ENCODE measurements at regions not wholly inside any gene's neighbourhood (a gene's known extent, or its start where the extent isn't known, plus 50 kb on each side); places are given as distances from the start of the nearest gene placed in this dataset.

- TF ChIP-seq CTCF (conservative IDR thresholded peaks at IDR 0.05; ENCODE audit: low read depth in 2 of 2) (no peak), NANOG (IDR thresholded peaks at IDR 0.05; ENCODE audit: borderline replicate concordance) (no peak), STAT1 (IDR thresholded peaks at IDR 0.05; ENCODE audit: unreplicated experiment) (no peak), REST (IDR thresholded peaks at IDR 0.05; ENCODE audit: unreplicated experiment) (no peak), ZNF114 (CRISPR knock-in tag; IDR thresholded peaks at IDR 0.05) (no peak), POLR2AphosphoS5 (IDR thresholded peaks at IDR 0.05; ENCODE audit: low read depth) (no peak), JUNB (IDR thresholded peaks at IDR 0.05; ENCODE audit: unreplicated experiment) (no peak), ZNF331 (CRISPR knock-in tag; IDR thresholded peaks at IDR 0.05; ENCODE audit: low read depth) (no peak), ETS1 (IDR thresholded peaks at IDR 0.05) (no peak), CREB1 (CRISPR knock-in tag; IDR thresholded peaks at IDR 0.05; ENCODE audit: low read depth) (no peak)
Measured at GRCh38 chr3:25171897-25172296, 256.2 kb upstream of the RARB start (continued).

- H3K27ac ChIP-seq (ENCODE audit: low read depth) = no peak overlapping the region
- no peak overlapping the region for H3K4me3 ChIP-seq
- H3K27me3 ChIP-seq (ENCODE audit: insufficient read depth) = no peaks in the 10 kb centered on the region
- DNase-seq (ENCODE audit: low spot score) (no peak), ATAC-seq (peak; percentile 45; the same call in 1 of the 3 replicates)
- H3K27me3 Mint-ChIP-seq (ENCODE audit: insufficient read depth, low read depth, poor library complexity) = peaks cover 1% of the 10 kb centered on the region
- peaks cover 43% of the 10 kb centered on the region for H3K4me1 Mint-ChIP-seq
- H3K4me2 ChIP-seq = 0 out of 2 replicates have a peak overlapping the region, but pooled peaks have one; percentile 7
- peaks cover 16% of the 10 kb centered on the region for H3K4me1 ChIP-seq (ENCODE audit: insufficient read depth)
- no peak overlapping the region for H3K27ac Mint-ChIP-seq
- H3K9me2 ChIP-seq (ENCODE audit: insufficient read depth) = peaks cover 6% of the 10 kb centered on the region; the same call in 1 of the 2 replicates
- H3F3A ChIP-seq (replicated peaks; ENCODE audit: low read depth) = no peaks in the 10 kb centered on the region
- TF ChIP-seq EZH2phosphoT487 (IDR thresholded peaks at IDR 0.05; ENCODE audit: unreplicated experiment) = no peak
- peaks cover 5% of the 10 kb centered on the region for H3K9me3 Mint-ChIP-seq
- no peak overlapping the region for H3K4me3 Mint-ChIP-seq
- peaks cover 2% of the 10 kb centered on the region; the same call in 2 of the 3 replicates for H3K36me3 Mint-ChIP-seq (ENCODE audit: low read depth)
- H4K20me1 ChIP-seq (replicated peaks; ENCODE audit: insufficient read depth) = no peaks in the 10 kb centered on the region
- no peaks in the 10 kb centered on the region for H3K36me3 ChIP-seq (ENCODE audit: insufficient read depth)
- H3K79me2 ChIP-seq (replicated peaks; ENCODE audit: insufficient read depth) = no peaks in the 10 kb centered on the region
- H2AFZ ChIP-seq = no peak overlapping the region
Measured at GRCh38 chr3:25173606-25174005, 254.5 kb upstream of the RARB start.
